ENCODE measurements at regions not wholly inside any gene's neighbourhood (a gene's known extent, or its start where the extent isn't known, plus 50 kb on each side); places are given as distances from the start of the nearest gene placed in this dataset.

- TF ChIP-seq CTCF (IDR thresholded peaks at IDR 0.05) (no peak), POLR2A (IDR thresholded peaks at IDR 0.05) (no peak), POLR2AphosphoS5 (IDR thresholded peaks at IDR 0.05) (no peak)
These were observed 54.4 kb upstream of the LINC00305 start for GRCh38 chr18:64203295-64203694.
